GM23338 (cell line): ENCODE measurements at regions not wholly inside any gene's neighbourhood (a gene's known extent, or its start where the extent isn't known, plus 50 kb on each side); places are given as distances from the start of the nearest gene placed in this dataset.

Experiments used
- ATAC-seq: fragments of 200-7000 bp; cut with Tn5 transposase; 3 replicates; pipeline ENCODE4 v1.9.1; 2020
- DNase-seq: peaks from one replicate; pipeline ENCODE4 v3.0.0-alpha.2; 2015; ENCODE audit warnings: low spot score
- H2AFZ ChIP-seq: fragments of 200-600 bp; sonication (generic); 2 replicates; pipeline ENCODE4 v1.8.0; 2016; ENCODE audit warnings: antibody characterized with exemption, mild to moderate bottlenecking, moderate library complexity
- H3F3A ChIP-seq: fragments of 200-600 bp; sonication (generic); replicated peaks from 2 replicates; pipeline ENCODE4 v1.8.0; 2017; ENCODE audit warnings: antibody characterized with exemption, mixed run types, low read depth
- H3K27ac ChIP-seq: fragments of 200-600 bp; sonication (generic); 2 replicates; pipeline ENCODE4 v1.6.1; 2016; ENCODE audit warnings: low read depth
- H3K27me3 ChIP-seq: fragments of 200-600 bp; sonication (generic); 2 replicates; pipeline ENCODE4 v1.8.0; 2016; ENCODE audit warnings: mild to moderate bottlenecking, mixed run types, moderate library complexity; ENCODE audit not compliant: insufficient read depth
- H3K36me3 ChIP-seq: fragments of 200-600 bp; sonication (generic); 2 replicates; pipeline ENCODE4 v1.8.0; 2016; ENCODE audit warnings: mild to moderate bottlenecking; ENCODE audit not compliant: insufficient read depth
- H3K4me1 ChIP-seq: fragments of 200-600 bp; sonication (generic); 2 replicates; pipeline ENCODE4 v1.8.0; 2016; ENCODE audit warnings: mild to moderate bottlenecking, moderate library complexity; ENCODE audit not compliant: insufficient read depth
- H3K4me2 ChIP-seq: fragments of 200-600 bp; sonication (generic); 2 replicates; pipeline ENCODE4 v1.7.1; 2017; ENCODE audit warnings: mixed run types
- H3K4me3 ChIP-seq: fragments of 200-600 bp; sonication (generic); 2 replicates; pipeline ENCODE4 v1.6.1; 2016; ENCODE audit warnings: mixed run types
- H3K79me2 ChIP-seq: fragments of 200-600 bp; sonication (generic); replicated peaks from 2 replicates; pipeline ENCODE4 v1.8.0; 2017; ENCODE audit warnings: mild to moderate bottlenecking; ENCODE audit not compliant: insufficient read depth
- H3K9me2 ChIP-seq: fragments of 200-600 bp; sonication (generic); 2 replicates; pipeline ENCODE4 v1.8.0; 2017; ENCODE audit not compliant: insufficient read depth
- H4K20me1 ChIP-seq: fragments of 200-600 bp; sonication (generic); replicated peaks from 2 replicates; pipeline ENCODE4 v1.8.0; 2017; ENCODE audit warnings: mild to moderate bottlenecking; ENCODE audit not compliant: insufficient read depth
- H3K27ac Mint-ChIP-seq: 2 replicates; pipeline ENCODE4 v1.8.0; 2020; ENCODE audit warnings: inconsistent platforms, mild to moderate bottlenecking, moderate library complexity, mixed read lengths
- H3K27me3 Mint-ChIP-seq: 3 replicates; pipeline ENCODE4 v1.8.0; 2022; ENCODE audit warnings: low read depth, mild to moderate bottlenecking, moderate library complexity, mixed read lengths, inconsistent platforms; ENCODE audit not compliant: insufficient read depth, poor library complexity
- H3K36me3 Mint-ChIP-seq: 3 replicates; pipeline ENCODE4 v1.8.0; 2021; ENCODE audit warnings: low read depth, mild to moderate bottlenecking, inconsistent platforms, moderate library complexity, mixed read lengths
- H3K4me1 Mint-ChIP-seq: 3 replicates; pipeline ENCODE4 v1.8.0; 2020; ENCODE audit warnings: mild to moderate bottlenecking, inconsistent platforms, mixed read lengths
- H3K4me3 Mint-ChIP-seq: 3 replicates; pipeline ENCODE4 v1.8.0; 2021; ENCODE audit warnings: moderate library complexity, mild to moderate bottlenecking, inconsistent platforms, mixed read lengths
- H3K9me3 Mint-ChIP-seq: 3 replicates; pipeline ENCODE4 v1.8.0; 2020; ENCODE audit warnings: moderate library complexity, mild to moderate bottlenecking, inconsistent platforms, mixed read lengths
- EZH2phosphoT487 ChIP-seq: fragments of 200-600 bp; sonication (generic); IDR thresholded peaks from one replicate; pipeline ENCODE4 v1.8.1; 2018; ENCODE audit warnings: antibody characterized with exemption; ENCODE audit not compliant: unreplicated experiment
- JUNB ChIP-seq: IDR thresholded peaks from one replicate; pipeline ENCODE4 v1.6.1; 2016; ENCODE audit warnings: antibody characterized with exemption; ENCODE audit not compliant: unreplicated experiment
- POLR2AphosphoS5 ChIP-seq: IDR thresholded peaks from 2 replicates; pipeline ENCODE4 v1.6.1; 2016; ENCODE audit warnings: antibody characterized with exemption, low read depth
- STAT1 ChIP-seq: IDR thresholded peaks from one replicate; pipeline ENCODE4 v1.6.1; 2016; ENCODE audit warnings: antibody characterized with exemption; ENCODE audit not compliant: unreplicated experiment
- ZNF114 ChIP-seq: fragments of 250-450 bp; sonication (Bioruptor Pico); IDR thresholded peaks from 2 replicates; pipeline ENCODE4 v1.5.0; 2020; ENCODE audit warnings: mild to moderate bottlenecking, moderate library complexity
- TF ChIP-seq, protein P1 (sequence below): fragments of 250-450 bp; sonication (Bioruptor Pico); IDR thresholded peaks from 2 replicates; pipeline ENCODE4 v1.5.0; 2020; ENCODE audit warnings: mild to moderate bottlenecking, moderate library complexity
- TF ChIP-seq, protein P2 (sequence below), 2 experiments: fragments of 200-600 bp in 1 of 2; sonication (generic) in 1 of 2; conservative IDR thresholded peaks; 2 replicates each; pipeline versions ENCODE4 v1.5.1 to v1.6.1; 2016 to 2017; ENCODE audit warnings: antibody characterized with exemption in 2 of 2, low read depth in 2 of 2, mild to moderate bottlenecking in 2 of 2, moderate library complexity in 1 of 2

DNA sequence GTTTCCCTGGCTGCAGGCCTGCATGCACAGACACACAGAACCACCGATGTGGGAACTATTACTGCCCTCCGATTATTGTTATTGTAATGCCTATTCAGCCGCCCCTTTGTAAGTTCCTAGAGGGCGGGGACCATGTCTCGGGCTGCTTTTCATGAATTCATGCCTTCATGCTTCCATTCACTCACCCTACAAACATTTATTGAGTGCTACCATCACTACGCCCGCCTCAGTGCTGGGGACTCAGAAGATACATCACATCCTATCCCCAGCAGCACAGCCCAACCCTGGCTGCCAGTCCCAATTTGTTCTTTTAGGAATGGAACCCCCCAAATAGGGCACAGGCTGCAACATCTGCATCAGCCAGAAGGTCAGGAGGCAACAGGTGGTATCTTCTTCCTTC is 75.9 kb downstream of the FOXA2 start:
- Histone ChIP-seq H4K20me1 (no peaks in the 10 kb centered on the region), H2AFZ (no peak overlapping the region), H3K27ac (no peak overlapping the region), H3F3A (no peaks in the 10 kb centered on the region), H3K4me1 (peaks cover 8% of the 10 kb centered on the region; the same call in 1 of the 2 replicates), H3K36me3 (no peaks in the 10 kb centered on the region), H3K9me2 (peaks cover 6% of the 10 kb centered on the region; the same call in 1 of the 2 replicates), H3K79me2 (no peaks in the 10 kb centered on the region), H3K4me3 (no peak overlapping the region), H3K27me3 (no peaks in the 10 kb centered on the region), H3K4me2 (no peak overlapping the region)
- peaks cover 11% of the 10 kb centered on the region for H3K4me1 Mint-ChIP-seq
- no peaks in the 10 kb centered on the region for H3K9me3 Mint-ChIP-seq
- H3K27me3 Mint-ChIP-seq: peaks cover 2% of the 10 kb centered on the region
- no peak overlapping the region for H3K4me3 Mint-ChIP-seq
- H3K27ac Mint-ChIP-seq: no peak overlapping the region
- no peaks in the 10 kb centered on the region for H3K36me3 Mint-ChIP-seq
- DNase-seq (no peak), ATAC-seq (no peak)
- TF ChIP-seq, protein P1, sequence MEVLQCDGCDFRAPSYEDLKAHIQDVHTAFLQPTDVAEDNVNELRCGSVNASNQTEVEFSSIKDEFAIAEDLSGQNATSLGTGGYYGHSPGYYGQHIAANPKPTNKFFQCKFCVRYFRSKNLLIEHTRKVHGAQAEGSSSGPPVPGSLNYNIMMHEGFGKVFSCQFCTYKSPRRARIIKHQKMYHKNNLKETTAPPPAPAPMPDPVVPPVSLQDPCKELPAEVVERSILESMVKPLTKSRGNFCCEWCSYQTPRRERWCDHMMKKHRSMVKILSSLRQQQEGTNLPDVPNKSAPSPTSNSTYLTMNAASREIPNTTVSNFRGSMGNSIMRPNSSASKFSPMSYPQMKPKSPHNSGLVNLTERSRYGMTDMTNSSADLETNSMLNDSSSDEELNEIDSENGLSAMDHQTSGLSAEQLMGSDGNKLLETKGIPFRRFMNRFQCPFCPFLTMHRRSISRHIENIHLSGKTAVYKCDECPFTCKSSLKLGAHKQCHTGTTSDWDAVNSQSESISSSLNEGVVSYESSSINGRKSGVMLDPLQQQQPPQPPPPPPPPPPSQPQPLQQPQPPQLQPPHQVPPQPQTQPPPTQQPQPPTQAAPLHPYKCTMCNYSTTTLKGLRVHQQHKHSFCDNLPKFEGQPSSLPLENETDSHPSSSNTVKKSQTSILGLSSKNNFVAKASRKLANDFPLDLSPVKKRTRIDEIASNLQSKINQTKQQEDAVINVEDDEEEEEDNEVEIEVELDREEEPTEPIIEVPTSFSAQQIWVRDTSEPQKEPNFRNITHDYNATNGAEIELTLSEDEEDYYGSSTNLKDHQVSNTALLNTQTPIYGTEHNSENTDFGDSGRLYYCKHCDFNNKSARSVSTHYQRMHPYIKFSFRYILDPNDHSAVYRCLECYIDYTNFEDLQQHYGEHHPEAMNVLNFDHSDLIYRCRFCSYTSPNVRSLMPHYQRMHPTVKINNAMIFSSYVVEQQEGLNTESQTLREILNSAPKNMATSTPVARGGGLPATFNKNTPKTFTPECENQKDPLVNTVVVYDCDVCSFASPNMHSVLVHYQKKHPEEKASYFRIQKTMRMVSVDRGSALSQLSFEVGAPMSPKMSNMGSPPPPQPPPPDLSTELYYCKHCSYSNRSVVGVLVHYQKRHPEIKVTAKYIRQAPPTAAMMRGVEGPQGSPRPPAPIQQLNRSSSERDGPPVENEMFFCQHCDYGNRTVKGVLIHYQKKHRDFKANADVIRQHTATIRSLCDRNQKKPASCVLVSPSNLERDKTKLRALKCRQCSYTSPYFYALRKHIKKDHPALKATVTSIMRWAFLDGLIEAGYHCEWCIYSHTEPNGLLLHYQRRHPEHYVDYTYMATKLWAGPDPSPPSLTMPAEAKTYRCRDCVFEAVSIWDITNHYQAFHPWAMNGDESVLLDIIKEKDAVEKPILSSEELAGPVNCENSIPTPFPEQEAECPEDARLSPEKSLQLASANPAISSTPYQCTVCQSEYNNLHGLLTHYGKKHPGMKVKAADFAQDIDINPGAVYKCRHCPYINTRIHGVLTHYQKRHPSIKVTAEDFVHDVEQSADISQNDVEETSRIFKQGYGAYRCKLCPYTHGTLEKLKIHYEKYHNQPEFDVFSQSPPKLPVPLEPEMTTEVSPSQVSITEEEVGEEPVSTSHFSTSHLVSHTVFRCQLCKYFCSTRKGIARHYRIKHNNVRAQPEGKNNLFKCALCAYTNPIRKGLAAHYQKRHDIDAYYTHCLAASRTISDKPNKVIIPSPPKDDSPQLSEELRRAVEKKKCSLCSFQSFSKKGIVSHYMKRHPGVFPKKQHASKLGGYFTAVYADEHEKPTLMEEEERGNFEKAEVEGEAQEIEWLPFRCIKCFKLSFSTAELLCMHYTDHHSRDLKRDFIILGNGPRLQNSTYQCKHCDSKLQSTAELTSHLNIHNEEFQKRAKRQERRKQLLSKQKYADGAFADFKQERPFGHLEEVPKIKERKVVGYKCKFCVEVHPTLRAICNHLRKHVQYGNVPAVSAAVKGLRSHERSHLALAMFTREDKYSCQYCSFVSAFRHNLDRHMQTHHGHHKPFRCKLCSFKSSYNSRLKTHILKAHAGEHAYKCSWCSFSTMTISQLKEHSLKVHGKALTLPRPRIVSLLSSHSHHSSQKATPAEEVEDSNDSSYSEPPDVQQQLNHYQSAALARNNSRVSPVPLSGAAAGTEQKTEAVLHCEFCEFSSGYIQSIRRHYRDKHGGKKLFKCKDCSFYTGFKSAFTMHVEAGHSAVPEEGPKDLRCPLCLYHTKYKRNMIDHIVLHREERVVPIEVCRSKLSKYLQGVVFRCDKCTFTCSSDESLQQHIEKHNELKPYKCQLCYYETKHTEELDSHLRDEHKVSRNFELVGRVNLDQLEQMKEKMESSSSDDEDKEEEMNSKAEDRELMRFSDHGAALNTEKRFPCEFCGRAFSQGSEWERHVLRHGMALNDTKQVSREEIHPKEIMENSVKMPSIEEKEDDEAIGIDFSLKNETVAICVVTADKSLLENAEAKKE (CRISPR knock-in tag): no peak
- no peak for TF ChIP-seq JUNB
- TF ChIP-seq STAT1: no peak
- TF ChIP-seq ZNF114: no peak
- TF ChIP-seq EZH2phosphoT487: no peak
- TF ChIP-seq POLR2AphosphoS5: no peak
- TF ChIP-seq, protein P2, sequence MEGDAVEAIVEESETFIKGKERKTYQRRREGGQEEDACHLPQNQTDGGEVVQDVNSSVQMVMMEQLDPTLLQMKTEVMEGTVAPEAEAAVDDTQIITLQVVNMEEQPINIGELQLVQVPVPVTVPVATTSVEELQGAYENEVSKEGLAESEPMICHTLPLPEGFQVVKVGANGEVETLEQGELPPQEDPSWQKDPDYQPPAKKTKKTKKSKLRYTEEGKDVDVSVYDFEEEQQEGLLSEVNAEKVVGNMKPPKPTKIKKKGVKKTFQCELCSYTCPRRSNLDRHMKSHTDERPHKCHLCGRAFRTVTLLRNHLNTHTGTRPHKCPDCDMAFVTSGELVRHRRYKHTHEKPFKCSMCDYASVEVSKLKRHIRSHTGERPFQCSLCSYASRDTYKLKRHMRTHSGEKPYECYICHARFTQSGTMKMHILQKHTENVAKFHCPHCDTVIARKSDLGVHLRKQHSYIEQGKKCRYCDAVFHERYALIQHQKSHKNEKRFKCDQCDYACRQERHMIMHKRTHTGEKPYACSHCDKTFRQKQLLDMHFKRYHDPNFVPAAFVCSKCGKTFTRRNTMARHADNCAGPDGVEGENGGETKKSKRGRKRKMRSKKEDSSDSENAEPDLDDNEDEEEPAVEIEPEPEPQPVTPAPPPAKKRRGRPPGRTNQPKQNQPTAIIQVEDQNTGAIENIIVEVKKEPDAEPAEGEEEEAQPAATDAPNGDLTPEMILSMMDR (conservative IDR thresholded peaks at IDR 0.05; ENCODE audit: low read depth in 2 of 2): no peak
